HK-2 (cell line): ENCODE measurements at regions not wholly inside any gene's neighbourhood (a gene's known extent, or its start where the extent isn't known, plus 50 kb on each side); places are given as distances from the start of the nearest gene placed in this dataset.
"Not testable (repeated sequence)": the region's sequence is repeated elsewhere in the genome, so short reads cannot be mapped to it uniquely, and the experiment has no call there.

ENCODE experiments used
- DNase-seq: peaks from one replicate; pipeline ENCODE4 v3.0.0-alpha.2; 2018; ENCODE audit not compliant: unreplicated experiment

DNA sequence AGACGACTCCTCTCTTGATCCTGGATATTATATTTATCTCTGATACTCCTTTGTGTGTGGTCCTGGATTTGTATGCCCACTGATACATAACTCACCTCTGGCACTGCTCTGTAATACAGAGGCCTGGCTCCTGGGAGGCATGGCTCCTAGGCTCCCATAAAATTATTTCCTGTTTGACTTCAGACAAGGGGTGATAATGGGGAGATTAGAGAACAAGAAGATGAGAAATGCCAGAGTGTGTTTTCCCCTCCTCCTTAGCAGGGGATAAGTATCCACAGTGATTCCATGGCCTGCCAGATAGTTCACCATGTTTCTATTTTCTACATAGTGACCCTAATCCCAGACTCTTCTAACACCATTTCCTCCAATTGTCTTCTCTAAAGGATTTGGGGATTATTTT lies 165.7 kb upstream of the PLSCR5 start:
- DNase-seq: no peak

DNA sequence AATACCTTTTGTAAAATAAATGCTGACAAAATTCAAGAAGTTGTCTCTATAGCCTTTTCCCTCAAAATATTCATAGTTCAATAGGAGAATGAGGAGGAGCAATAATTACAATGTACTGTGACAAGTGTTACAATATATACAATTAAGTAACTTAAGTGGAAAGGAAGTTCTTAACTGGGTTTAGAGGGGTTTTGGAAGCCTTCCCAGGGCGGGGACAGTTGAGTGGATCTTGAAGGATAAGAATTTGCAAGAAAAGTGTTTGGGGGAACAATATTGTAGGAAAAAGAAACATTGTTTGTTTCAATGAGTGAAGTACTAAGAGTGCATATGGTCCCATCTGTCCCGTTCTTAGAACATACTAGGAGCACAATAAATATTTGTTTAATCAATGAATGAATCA lies 165.2 kb upstream of the PLSCR5 start:
- no peak for DNase-seq

DNA sequence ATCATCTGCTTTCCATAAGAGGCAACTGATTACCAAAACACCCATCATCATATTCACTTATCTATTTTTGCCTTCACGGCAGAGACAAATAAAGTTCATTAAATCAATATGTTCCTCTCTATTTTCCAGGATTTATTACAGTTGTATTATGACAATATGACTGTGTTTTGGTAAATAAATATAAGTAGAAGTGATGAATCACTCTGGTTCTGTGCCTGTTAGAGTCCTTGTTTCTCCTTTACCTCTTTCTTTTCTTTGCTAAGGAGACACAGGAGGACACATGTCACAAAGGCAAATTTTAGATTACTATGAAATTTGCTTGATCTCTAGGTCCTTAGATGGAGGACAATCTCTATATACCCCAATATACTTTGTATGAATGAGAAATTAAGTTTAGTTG lies 152.6 kb upstream of the PLSCR5 start:
- DNase-seq: no peak

DNA sequence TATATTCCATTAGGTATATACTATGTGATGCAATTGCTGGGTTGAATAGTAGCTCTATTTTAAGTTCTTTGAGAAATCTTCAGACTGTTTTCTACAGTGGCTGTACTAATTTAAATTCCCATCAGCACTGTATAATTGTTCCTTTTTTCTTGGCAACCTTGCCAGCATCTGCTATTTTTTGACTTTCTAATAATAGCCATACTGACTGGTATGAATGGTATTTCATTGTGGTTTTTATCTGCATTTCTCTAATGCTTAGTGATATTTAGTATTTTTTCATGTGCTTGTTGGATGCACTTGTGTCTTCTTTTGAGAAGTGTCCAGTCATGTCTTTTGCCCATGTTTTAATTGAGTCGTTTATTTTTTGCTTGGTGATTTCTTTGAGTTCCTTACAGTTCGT lies 145.1 kb upstream of the PLSCR5 start:
- no peak for DNase-seq

DNA sequence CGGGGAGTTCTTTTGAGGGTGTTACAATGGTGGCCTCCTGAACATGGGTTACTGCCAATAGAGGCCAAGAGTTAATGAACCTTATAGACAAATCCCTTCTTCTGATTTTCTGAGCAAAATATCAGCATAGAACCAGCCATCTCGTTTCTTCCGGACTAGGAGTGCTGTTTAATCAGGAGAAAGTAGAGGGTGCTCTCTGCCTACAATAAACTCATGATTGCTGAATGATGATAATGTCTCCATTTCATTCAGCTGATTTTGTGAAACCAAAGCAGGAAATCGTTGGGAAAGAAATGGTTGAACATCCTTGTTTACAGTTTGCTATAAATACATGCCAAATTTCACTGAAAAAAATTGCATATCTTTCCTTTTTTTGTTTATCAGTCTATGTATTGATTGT lies 142.8 kb upstream of the PLSCR5 start:
- DNase-seq: no peak

DNA sequence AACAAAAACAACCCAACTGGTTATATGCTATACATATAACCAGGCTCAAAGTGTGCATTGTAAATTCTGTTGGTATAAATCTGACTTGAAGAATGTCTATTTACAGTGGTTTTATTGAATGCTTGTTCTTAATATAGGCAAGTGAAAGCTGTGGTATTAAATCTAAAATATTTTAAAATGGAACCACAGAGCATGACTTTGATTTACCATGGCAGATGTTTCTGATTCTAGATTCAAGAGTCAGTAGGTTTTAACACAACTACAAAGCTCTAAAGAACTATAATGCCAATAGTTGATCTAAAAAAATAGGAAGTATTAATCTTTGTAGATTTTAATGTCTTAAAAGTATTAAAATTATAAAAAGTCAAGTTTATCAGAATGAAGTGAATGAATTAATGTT lies 141.9 kb upstream of the PLSCR5 start:
- no peak for DNase-seq

DNA sequence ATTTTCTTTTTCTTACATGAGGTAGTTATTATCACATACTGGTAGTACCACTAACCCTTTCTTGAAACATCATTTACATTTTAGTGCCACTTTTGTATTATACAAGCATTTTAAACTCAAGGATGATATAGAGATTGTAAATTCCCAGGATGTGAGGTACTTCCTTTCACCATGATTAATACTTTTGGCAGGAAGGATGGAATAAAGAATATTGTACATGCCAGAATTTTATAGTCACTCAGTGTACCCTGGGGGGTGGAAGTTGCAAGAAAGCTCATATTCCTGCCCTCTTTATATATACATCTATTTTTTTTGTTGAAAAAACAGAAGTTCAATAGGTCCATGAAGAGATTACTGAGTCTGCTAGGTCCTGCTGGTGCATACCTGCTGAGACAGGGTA lies 141.0 kb upstream of the PLSCR5 start:
- DNase-seq: no peak

DNA sequence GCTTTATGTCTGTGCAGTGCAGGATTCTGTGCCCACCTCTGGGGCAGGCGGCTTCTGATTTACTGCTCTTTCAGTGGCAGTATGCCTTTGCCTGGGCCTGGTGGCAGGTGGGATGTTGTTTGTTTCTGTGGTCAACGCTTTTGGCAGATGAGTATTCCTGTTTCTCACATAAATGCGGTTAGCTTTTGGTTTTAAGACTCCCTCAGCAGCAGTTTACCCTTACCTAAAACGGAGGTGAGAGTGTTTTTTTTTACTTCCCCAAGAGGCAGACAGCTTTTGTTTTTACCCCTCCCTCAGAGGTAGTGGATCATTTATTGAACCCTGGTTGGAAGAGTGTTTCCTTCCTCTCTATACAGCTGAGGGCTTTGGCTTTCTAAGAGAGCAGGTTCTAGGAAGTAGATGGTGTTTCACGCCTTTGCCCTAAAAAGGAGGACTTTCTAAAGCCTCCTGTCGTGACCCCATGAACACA lies 134.1 kb upstream of the PLSCR5 start:
- DNase-seq: no peak

DNA sequence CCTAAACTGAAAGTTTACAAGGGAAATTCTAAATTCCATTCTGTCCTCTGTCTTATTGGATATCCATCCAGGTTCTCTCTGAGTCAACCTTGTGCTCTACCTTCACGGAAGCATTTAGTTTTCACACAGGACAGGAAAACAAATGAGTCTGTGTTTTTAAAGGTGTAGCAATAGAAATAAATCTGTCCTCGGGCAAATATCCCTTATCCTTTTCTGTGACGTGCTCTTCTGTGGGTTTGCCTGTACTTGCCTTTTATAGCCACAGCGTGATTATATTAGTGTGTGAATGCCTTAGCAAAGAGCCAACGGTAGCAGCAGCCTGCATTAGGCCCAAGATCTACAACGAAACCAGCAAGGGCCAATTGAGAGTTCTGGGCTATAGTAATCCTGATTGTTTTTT lies 127.2 kb upstream of the PLSCR5 start:
- DNase-seq: no peak

DNA sequence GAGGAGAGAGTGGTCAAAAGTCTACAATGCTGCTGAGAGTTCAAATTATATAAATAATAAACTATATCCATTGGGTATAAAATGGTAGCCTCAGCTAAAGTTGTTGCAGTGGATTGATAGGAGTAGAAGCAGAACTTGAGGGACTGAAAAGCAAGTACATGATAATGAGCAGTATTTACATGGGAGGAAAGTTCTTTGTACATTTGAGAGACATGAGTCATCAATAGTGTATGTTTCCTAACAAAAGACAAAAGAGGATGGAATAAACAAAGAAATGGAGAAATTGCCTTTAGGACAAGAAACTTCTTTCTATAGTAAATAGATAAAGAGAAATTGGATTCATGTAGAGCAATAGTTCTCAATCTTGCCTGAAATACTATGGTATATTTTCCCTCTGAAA lies 110.0 kb upstream of the PLSCR5 start:
- DNase-seq: no peak

DNA sequence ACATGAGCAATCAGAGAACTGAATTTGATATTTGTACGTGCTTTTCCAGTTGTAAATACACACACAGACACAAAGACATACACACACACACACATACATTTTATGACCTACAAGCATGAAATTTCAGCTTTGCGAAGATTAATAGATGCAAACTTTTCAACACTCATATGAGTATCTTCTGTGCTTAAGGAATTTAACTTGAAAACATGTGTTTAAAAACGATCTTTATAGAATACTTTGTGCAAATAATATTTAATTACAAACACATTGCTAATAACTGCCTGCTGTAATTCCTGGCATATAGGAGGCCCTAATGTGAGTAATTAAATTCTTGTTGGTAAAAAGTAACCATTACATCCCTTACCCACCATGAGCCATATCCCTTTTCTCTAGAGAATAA lies 107.7 kb upstream of the PLSCR5 start:
- no peak for DNase-seq

DNA sequence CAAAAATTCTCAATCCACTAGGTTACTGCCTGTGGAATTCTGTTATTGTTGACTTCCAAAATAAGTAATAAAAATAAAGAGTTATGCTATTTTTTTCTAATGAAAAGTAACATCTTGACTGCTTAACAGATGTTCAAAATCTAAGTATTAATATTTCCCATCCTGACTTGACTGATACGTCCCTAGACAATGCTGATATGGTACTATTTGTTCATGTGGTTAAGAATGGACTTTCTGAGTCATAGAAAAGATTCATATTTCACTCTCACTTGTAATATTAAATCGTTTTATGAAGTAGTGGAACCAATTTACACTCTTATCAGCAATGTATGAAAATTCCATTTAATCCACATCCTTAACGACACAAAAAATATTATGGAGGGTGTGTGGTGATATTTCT lies 104.8 kb upstream of the PLSCR5 start:
- no peak for DNase-seq

DNA sequence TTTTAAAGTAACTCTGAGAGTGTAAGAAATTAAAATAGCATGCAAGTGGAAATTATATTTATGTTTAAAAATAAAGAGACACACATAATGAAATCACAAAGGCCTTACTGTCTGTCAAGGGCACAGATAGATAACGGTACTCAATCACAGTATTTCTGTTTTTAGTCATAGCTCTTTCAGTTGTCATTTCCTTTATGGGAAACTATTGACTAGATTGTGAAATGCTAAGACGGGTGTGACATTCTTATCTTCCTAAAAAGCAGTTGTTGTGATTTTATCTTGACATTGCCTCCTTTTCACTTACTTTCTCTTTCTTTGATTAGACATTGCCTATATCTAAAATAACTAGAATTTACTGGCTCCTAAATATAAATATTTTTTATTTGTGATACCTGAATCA lies 100.1 kb upstream of the PLSCR5 start:
- DNase-seq: no peak

DNA sequence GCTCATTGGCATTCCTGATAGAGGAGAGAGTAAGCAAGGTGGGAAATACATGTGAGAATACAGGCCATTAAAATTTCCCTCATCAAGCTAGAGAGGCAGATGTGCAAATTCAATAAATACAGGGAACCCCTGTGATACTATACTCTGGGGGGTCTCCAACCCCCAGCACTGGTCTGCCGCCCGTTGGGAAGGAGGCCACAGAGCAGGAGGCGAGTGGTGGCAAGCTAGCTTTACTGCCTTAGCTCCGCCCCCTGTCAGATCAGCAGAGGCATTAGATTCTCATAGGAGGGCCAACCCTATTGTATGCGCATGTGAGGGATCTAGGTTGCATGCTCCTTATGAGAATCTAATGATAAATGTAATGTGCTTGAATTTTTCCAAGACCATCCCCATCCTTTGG lies 97.1 kb upstream of the PLSCR5 start:
- no peak for DNase-seq

DNA sequence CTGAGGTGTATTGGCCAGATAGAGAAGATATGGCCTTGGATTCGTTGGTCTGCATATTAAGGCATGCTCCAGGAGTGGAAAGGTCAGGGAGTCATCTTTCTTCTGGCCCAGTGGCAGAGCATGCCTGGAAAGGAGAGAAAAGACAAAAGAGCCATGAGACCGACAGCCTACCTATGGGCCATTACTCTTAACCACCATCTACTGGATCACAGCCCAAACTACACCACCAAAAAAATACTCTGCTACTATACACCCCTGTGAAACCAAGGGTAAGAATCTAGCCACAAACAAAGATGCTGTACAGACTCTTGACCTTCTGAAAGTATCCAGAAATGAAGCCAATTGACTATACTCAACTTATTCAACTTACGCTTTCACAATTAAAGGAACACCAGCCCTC lies 96.1 kb upstream of the PLSCR5 start:
- DNase-seq: no peak

DNA sequence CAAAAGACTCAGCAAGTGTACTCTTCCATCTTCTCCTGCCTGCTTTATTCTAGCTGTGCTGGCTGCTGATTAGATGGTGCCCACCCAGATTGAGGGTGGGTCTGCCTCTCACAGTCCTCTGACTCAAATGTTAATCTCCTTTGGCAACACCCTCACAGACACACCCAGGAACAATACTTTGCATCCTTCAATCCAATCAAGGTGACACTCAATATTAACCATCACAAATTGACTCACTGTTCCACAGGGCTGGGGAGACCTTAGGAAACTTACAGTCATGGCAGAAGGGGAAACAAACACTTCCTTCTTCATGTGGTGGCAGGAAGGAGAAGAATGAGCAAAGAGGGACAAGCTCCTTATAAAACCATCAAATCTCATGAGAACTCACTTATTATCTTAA lies 94.9 kb upstream of the PLSCR5 start:
- not testable (repeated sequence) for DNase-seq

DNA sequence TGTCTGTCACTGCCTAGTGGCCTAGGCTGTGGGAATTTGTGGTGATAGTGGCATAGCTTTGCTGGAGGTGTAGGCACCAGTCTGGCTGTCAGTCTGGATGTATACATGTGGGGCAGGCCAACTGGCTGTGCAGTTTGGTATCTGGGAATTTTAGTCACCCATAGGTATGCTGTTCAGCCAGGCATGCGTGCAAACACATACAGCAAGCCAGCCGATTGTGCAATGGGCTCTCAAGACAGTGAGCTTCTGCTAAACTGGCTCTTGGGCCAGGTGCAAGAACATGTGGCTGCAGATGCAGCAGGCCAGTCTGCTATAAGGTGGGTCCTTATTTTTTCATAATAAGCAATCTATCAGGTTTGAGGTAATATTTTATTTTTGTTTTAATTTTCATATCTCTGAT lies 87.1 kb upstream of the PLSCR5 start:
- no peak for DNase-seq

DNA sequence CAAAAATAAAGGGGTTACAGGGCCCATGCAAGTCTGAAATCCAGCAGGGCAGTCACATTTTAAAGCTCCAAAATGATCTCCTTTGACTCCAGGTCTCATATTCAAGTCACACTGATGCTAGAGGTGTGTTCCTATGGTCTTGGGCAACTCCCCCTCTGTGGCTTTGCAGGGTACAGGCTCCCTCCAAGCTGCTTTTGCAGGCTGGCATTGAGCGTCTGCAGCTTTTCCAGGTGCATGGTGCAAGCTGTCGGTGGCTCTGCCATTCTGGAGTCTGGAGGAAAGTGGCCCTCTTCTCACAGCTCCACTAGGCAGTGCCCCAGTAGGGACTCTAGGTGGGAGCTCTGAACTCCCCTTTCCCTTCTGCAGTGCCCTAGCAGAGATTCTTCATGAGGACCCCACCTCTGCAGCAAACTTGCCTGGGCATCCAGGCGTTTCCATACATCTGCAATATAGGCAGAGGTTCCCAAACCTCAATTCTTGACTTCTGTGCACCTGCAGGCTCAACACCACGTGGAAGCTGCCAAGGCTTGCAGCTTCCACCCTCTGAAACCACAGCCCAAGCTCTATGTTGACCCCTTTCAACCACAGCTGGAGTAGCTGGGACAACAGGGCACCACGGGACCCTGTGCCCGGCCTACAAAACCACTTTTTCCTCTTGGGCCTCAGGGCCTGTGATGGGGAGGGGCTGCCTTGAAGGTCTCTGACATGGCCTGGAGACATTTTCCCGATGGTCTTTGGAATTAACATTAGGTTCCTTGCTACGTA lies 80.1 kb upstream of the PLSCR5 start:
- no peak for DNase-seq

DNA sequence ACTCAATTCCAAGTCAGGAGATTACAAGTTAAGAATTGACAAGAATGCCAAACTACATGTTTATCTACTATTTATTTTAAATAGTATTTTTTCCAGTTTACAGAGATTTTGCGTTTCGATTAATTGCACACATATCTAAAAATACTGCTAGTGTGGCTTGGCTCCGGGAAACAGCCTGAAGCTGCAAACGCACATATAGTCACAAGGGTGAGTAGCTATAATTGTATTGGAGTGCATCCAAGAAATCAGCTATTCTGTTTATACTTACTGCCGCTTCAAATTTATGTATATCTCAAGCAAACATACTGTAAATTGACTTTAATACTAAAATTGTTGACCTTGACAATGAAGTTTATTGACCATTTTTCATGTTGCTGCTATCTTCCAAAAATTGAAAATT lies 77.0 kb upstream of the PLSCR5 start:
- DNase-seq: no peak

DNA sequence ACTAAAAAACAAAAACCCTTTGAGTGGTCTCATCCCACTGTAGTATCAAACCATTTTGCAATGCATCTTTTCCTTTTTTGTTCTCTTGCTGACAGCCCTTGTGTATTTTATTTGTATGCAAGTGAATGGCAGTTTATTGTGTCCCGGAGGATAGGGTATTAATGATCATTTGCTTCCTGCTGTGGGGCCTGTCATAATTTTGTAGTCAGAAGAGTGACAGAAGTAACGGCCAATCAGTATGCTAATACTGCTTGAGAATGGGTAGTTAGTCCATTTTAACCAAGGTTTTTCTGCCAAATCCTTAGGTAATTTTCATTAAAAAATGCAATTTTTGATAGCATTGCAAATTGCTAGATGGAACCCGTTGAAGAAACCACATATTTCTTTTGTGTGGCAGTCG lies 75.5 kb upstream of the PLSCR5 start:
- DNase-seq: no peak

DNA sequence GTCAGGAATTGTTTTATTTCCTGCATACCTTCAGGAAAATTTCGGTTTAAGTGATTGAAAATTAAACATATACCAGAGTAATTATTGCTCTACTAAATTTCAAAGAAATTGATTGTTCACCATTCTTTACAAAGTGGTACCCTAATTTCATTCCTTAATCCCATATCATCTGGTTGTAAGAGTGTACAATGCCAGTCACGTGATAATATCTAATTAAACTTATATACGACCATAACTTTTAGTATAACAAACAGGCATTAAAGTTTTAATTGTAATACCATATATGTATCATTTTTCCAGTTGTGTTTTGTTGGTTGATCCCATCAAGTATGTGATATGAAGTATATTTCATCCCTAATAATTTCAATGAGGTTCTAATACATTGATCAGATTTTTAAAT lies 74.8 kb upstream of the PLSCR5 start:
- no peak for DNase-seq

DNA sequence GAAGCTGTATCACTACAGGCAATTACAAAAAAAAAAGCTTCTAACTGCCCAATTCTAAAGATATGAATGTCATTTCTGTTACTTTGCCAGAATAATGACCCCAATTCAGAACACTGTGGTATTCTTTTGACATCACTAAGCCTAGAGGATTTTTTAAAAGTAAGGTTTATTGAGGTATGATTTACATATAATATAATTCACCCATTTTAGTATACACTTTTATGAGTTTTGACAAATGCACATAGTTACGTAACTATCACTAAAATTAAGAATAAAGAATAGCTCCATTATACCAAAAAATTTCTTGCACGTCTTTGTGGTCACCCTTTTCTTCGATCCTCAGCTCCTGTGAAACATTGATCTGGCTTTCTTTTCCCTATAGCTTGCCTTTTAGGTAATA lies 74.0 kb upstream of the PLSCR5 start:
- DNase-seq: no peak

DNA sequence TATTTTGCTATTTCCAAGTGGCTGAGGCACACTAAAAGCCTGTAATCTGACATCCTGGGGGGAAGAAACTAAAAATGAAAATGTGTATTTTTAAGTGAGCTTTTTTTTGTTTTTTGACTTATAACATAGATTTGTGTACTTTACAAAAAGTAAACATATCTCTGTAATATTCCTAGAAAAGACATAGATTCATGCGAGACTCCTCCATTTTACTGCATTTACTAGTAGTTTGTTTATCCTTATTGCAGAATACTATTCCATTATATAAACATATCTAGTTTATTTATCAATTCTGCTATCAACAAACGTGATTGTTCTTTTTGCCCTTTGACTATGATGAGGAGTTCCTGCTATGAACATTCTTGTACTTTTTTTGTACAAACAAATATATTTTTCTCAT lies 67.8 kb upstream of the PLSCR5 start:
- no peak for DNase-seq

DNA sequence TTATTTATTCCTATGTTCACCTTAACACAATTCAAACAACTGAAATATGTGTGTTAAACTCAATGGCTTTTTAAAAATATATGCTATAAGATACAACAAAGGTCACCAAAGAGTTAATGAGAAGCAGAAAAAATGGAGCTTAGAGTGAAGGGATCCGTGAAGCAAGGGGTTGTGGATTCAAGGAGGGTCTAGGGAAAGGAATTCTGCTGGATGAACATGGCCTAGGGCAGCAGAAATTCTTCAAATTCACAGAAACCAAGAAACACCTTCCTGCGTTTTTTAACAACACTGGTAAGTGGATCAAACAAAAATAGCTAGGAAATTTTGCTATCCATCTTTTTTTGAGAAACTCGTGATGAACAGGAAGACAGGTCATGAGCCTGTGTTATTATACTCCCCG lies 59.3 kb upstream of the PLSCR5 start:
- no peak for DNase-seq
